ENCODE measurements at regions not wholly inside any gene's neighbourhood (a gene's known extent, or its start where the extent isn't known, plus 50 kb on each side); places are given as distances from the start of the nearest gene placed in this dataset.

DNA sequence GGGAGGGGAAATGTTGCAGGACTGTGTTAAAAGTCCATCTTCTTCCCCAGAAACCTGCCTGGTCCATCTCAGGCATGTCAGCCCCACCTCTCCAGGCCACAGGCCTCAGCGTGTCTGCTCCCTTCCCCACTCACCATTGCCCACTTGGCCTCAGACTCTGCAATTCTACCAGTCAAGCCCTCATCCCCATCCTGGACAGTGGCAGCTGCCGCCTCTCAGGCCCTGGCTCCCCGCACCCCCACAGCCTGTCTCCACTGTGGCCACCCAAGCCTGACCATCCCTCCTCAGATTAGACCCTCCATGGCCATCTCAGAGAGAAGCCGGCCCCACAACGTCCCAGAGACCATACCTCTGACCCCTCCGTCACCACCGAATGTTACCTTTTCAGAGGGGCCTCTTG is 89.9 kb downstream of the BARX1 start:
- TF ChIP-seq POLR2A (IDR thresholded peaks at IDR 0.05) = no peak
- TF ChIP-seq, protein P1, sequence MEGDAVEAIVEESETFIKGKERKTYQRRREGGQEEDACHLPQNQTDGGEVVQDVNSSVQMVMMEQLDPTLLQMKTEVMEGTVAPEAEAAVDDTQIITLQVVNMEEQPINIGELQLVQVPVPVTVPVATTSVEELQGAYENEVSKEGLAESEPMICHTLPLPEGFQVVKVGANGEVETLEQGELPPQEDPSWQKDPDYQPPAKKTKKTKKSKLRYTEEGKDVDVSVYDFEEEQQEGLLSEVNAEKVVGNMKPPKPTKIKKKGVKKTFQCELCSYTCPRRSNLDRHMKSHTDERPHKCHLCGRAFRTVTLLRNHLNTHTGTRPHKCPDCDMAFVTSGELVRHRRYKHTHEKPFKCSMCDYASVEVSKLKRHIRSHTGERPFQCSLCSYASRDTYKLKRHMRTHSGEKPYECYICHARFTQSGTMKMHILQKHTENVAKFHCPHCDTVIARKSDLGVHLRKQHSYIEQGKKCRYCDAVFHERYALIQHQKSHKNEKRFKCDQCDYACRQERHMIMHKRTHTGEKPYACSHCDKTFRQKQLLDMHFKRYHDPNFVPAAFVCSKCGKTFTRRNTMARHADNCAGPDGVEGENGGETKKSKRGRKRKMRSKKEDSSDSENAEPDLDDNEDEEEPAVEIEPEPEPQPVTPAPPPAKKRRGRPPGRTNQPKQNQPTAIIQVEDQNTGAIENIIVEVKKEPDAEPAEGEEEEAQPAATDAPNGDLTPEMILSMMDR (IDR thresholded peaks at IDR 0.05) = no peak
- TF ChIP-seq EP300 (IDR thresholded peaks at IDR 0.05) = no peak
